ENCODE measurements at regions not wholly inside any gene's neighbourhood (a gene's known extent, or its start where the extent isn't known, plus 50 kb on each side); places are given as distances from the start of the nearest gene placed in this dataset.
"Not testable (repeated sequence)": the region's sequence is repeated elsewhere in the genome, so short reads cannot be mapped to it uniquely, and the experiment has no call there.

GRCh38 chr4:49117951-49118350, 131.9 kb downstream of the CWH43 start:
- not testable (repeated sequence) for DNase-seq (ENCODE audit: low read depth); H3K4me3 ChIP-seq (ENCODE audit: low read length)

- DNase-seq (ENCODE audit: low read depth): not testable (repeated sequence)
These were observed 132.5 kb downstream of the CWH43 start for GRCh38 chr4:49118379-49119212.

DNA sequence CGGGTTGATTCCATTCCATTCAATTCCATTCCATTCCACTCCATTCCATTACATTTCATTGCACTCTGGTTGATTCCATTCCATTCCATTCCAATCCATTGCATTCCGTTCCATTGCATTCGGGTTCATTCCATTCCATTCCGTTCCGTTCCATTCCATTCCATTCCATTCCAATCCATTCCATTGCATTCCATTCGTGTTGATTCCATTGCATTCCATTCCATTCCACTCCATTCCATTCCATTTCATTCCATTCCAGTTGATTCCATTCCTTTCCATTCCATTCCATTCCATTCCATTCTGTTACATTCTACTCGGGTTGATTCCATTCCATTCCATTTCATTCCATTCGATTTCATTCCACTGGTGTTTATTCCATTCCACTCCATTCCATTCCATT, 133.3 kb downstream of the CWH43 start:
- H3K4me3 ChIP-seq (ENCODE audit: low read length); DNase-seq (ENCODE audit: low read depth): not testable (repeated sequence)

More at GRCh38 chr4:49118379-49119212, 132.5 kb downstream of the CWH43 start:
- not testable (repeated sequence) for H3K4me3 ChIP-seq (ENCODE audit: low read length)

- H3K4me3 ChIP-seq (ENCODE audit: low read length); DNase-seq (ENCODE audit: low read depth): not testable (repeated sequence)
These were observed 134.1 kb downstream of the CWH43 start for GRCh38 chr4:49120042-49120779.

DNA sequence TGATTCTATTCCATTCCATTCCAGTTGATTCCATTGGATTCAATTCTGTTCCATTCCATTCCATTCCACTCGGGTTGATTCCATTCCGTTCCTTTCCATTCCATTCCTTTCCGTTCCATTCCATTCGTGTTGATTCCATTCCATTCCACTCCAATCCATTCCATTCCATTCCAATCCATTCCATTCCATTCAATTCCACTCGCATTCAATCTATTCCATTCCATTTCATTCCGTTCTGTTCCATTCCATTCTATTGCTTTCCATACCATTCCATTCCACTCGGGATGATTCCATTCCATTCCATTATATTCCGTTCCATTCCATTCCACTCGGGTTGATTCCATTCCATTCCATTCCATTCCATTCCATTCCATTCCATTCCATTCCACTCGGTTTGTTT, 134.7 kb downstream of the CWH43 start:
- DNase-seq (ENCODE audit: low read depth); H3K4me3 ChIP-seq (ENCODE audit: low read length): not testable (repeated sequence)

- H3K4me3 ChIP-seq (ENCODE audit: low read length); DNase-seq (ENCODE audit: low read depth): not testable (repeated sequence)
These were observed 140.4 kb downstream of the CWH43 start for GRCh38 chr4:49126443-49126842.

DNA sequence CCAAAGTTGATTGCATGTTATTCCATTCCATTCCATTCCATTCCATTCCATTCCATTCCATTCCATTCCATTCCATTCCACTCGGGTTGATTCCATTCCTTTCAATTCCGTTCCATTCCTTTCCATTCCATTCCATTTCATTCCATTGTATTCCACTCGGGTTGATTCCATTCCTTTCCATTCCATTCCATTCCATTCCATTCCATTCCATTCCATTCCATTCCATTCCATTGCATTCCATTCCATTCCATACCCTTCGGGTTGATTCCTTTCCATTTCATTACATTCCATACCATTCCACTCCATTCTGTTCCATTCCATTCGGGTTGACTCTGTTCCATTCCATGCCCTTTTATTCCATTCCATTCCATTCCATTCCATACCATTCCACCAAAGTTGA, 140.8 kb downstream of the CWH43 start:
- not testable (repeated sequence) for H3K4me3 ChIP-seq (ENCODE audit: low read length); DNase-seq (ENCODE audit: low read depth)

DNA sequence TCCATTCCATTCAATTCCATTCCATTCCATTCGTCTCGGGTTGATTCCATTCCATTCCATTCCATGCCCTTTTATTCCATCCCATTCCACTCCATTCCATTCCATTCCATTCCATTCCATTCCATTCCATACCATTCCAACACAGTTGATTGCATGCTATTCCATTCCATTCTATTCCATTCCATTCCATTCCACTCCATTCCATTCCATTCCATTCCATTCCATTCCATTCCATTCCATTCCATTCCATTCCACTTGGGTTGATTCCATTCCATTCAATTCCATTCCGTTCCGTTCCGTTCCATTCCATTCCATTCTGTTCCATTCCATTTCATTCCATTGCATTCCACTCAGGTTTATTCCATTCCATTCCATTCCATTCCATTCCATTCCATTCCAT, 143.3 kb downstream of the CWH43 start:
- not testable (repeated sequence) for DNase-seq (ENCODE audit: low read depth); H3K4me3 ChIP-seq (ENCODE audit: low read length)

DNA sequence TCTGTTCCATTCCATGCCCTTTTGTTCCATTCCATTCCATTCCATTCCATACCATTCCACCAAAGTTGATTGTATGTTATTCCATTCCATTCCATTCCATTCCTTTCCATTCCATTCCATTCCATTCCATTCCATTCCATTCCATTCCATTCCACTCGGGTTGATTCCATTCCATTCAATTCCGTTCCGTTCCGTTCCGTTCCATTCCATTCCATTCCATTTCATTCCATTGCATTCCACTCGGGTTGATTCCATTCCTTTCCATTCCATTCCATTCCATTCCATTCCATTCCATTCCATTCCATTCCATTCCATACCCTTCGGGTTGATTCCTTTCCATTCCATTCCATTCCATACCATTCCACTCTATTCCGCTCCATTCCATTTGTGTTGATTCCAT, 143.8 kb downstream of the CWH43 start:
- DNase-seq (ENCODE audit: low read depth); H3K4me3 ChIP-seq (ENCODE audit: low read length): not testable (repeated sequence)

GRCh38 chr4:49130724-49131123, 144.6 kb downstream of the CWH43 start:
- not testable (repeated sequence) for DNase-seq (ENCODE audit: low read depth); H3K4me3 ChIP-seq (ENCODE audit: low read length)

GRCh38 chr4:49137043-49137442, 151.0 kb downstream of the CWH43 start:
- H3K4me3 ChIP-seq (ENCODE audit: low read length); DNase-seq (ENCODE audit: low read depth): not testable (repeated sequence)

GRCh38 chr4:49137961-49138360, 151.9 kb downstream of the CWH43 start:
- not testable (repeated sequence) for H3K4me3 ChIP-seq (ENCODE audit: low read length); DNase-seq (ENCODE audit: low read depth)

DNA sequence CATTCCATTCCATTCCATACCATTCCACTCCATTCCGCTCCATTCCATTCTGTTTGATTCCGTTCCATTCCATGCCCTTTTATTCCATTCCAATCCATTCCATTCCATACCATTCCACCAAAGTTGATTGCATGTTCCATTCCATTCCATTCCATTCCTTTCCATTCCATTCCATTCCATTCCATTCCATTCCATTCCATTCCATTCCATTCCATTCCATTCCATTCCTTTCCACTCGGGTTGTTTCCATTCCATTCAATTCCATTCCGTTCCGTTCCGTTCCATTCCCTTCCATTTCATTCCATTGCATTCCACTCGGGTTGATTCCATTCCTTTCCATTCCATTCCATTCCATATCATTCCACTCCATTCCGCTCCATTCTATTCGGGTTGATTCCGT, 152.7 kb downstream of the CWH43 start:
- H3K4me3 ChIP-seq (ENCODE audit: low read length); DNase-seq (ENCODE audit: low read depth): not testable (repeated sequence)

DNA sequence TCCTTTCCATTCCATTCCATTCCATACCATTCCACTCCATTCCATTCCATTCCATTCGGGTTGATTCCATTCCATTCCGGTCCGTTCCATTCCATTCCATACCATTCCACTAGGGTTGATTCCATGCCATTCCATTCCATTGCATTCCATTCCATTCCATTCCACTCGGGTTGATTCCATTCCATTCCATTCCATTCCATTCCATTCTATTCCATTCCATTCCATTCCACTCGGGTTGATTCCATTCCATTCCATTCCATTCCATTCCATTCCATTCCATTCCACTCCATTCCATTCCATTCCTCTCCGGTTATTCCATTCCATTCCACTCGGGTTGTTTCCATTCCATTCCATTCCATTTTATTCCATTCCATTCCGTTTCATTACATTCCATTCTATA, 153.4 kb downstream of the CWH43 start:
- not testable (repeated sequence) for H3K4me3 ChIP-seq (ENCODE audit: low read length); DNase-seq (ENCODE audit: low read depth)

DNA sequence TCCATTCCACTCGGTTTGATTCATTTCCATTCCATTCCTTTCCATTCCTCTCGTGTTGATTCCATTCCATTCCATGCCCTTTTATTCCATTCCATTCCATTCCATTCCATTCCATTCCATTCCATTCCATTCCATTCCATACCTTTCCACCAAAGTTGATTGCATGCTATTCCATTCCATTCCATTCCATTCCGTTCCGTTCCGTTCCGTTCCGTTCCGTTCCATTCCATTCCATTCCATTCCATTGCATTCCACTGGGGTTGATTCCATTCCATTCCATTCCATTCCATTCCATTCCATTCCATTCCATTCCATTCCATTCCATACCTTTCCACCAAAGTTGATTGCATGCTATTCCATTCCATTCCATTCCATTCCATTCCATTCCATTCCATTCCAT, 154.3 kb downstream of the CWH43 start:
- H3K4me3 ChIP-seq (ENCODE audit: low read length); DNase-seq (ENCODE audit: low read depth): not testable (repeated sequence)

DNA sequence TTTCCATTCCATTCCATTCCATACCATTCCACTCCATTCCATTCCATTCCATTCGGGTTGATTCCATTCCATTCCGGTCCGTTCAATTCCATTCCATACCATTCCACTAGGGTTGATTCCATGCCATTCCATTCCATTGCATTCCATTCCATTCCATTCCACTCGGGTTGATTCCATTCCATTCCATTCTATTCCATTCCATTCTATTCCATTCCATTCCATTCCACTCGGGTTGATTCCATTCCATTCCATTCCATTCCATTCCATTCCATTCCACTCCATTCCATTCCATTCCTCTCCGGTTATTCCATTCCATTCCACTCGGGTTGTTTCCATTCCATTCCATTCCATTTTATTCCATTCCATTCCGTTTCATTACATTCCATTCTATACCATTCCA, 155.9 kb downstream of the CWH43 start:
- H3K4me3 ChIP-seq (ENCODE audit: low read length); DNase-seq (ENCODE audit: low read depth): not testable (repeated sequence)

- DNase-seq (ENCODE audit: low read depth); H3K4me3 ChIP-seq (ENCODE audit: low read length): not testable (repeated sequence)
These were observed 161.1 kb downstream of the CWH43 start for GRCh38 chr4:49147143-49147542.

DNA sequence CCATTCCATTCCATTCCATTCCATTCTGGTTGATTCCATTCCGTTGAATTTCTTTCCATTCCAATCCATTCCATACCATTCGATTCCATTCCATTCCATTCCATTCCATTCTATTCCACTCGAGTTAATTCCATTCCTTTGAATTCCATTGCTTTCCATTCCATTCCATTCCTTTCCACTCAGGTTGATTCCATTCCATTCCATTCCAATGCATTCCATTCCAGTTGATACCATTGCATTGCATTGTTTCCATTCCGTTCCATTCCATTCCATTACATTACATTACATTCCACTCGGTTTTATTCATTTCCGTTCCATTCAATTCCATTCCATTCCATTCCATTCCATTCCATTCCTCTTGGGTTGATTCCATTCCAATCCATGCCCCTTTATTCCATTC, 161.5 kb downstream of the CWH43 start:
- not testable (repeated sequence) for H3K4me3 ChIP-seq (ENCODE audit: low read length); DNase-seq (ENCODE audit: low read depth)

GRCh38 chr4:49149006-49149975, 163.2 kb downstream of the CWH43 start:
- DNase-seq (ENCODE audit: low read depth): peak; percentile 53
- H3K4me3 ChIP-seq (ENCODE audit: low read length): not testable (repeated sequence)

Data from retinal pigment epithelial cell (primary cell).